Limb (tissue), 2 donors: ENCODE measurements at regions not wholly inside any gene's neighbourhood (a gene's known extent, or its start where the extent isn't known, plus 50 kb on each side); places are given as distances from the start of the nearest gene placed in this dataset.

Experiments
- DNase-seq, 2 donors: peaks; one replicate each; pipeline ENCODE4 v3.0.0-alpha.2; 2016; ENCODE audit errors: extremely low spot score in 2 of 2

GRCh38 chr2:41943159-41943558, 104.7 kb upstream of the PKDCC start:
- no peak for DNase-seq

- no peak for DNase-seq
Measured at GRCh38 chr2:41944220-41944880, 103.5 kb upstream of the PKDCC start.

- no peak for DNase-seq
Measured at GRCh38 chr2:41947701-41948396, 100.0 kb upstream of the PKDCC start.

DNA sequence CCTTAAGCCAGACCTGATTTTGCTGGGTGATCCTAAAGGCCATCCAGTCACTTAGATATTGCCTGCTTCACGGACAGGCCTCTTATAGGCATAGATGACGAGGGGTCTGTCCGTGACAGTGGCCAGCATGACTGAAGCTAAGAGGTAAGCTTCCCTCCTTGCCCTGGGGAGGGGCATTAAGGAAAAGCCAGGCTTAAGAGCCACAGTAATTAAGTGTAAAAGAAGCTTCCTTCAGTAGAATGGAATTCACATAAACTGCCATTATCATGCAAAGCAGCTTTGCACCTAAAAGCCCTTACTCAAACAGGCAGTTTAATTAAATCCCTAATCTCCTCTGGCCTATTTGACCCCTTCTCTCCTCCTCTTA, 99.4 kb upstream of the PKDCC start:
- no peak for DNase-seq

DNA sequence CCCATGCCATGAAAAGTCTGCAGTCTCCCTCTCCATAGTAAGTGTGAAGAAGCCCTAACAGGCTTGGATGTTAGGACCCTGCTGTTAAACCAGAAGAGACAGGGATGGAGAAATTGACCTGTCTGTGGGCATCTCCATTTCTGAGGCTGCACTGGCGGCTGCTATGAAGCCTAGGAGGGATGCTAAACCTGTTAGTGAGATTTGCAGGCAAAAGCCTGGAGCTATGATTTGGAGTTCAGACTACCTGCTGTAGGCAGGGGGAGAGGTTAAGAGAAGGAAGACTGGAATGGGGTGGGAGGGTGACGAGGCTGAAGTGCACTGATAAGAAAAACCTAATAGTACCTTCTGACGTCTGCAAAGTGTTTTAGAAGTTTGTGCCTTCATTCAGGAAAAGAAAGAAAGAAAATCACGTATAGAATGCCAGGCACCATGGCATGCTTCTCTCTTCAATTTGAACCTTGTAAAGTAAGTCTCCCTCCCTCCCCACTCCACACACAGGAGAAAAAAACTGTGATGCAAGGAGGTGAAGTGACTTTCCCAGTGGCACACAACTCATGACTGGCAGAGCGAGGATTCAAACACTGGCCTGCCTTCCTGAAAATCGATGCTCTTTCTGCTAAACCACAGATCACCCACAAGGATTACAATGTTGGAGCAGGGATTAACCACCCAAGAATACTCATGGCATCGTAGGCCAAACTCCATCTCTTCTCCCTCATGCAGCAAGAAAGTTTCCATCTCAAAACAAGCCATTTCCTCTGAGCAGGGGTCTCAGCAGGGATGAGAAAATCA, 98.5 kb upstream of the PKDCC start:
- DNase-seq, result no peak

DNA sequence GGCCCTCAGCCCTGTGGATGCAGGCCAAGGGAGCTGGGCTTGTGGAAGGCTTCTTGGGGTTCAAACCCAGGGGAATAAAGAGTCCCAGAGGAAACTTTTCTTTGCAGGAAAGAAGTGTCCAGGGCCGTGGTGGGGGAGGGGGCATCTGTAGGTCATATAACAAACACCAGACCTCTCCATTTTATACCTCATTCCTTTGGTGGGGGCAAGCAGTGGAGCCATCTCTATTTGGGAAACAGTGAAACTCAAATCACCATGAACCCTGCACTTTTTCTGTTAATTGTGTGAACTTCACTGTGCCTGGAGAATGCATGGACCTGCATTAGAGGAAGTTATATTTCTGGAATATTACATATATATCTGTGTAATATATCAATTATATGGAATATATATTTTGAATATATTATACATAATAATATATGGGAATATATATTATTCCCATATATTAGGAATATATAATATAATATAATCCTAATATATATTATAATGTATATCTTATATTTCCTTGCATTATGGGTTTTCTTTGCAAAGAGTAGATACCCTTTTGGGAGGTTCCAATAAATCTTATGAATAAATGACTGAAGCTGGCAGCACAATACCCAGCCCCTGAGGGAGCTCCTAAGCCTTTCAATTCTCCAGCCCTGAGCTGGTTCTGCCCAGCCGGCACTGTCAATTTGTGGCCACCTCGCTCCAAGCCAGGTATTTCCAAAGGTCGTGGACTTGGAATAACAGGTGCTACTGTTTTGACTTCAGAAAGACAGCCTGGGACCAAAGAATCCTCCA, 97.7 kb upstream of the PKDCC start:
- no peak for DNase-seq

GRCh38 chr2:41950666-41950960, 97.2 kb upstream of the PKDCC start:
- no peak for DNase-seq

DNA sequence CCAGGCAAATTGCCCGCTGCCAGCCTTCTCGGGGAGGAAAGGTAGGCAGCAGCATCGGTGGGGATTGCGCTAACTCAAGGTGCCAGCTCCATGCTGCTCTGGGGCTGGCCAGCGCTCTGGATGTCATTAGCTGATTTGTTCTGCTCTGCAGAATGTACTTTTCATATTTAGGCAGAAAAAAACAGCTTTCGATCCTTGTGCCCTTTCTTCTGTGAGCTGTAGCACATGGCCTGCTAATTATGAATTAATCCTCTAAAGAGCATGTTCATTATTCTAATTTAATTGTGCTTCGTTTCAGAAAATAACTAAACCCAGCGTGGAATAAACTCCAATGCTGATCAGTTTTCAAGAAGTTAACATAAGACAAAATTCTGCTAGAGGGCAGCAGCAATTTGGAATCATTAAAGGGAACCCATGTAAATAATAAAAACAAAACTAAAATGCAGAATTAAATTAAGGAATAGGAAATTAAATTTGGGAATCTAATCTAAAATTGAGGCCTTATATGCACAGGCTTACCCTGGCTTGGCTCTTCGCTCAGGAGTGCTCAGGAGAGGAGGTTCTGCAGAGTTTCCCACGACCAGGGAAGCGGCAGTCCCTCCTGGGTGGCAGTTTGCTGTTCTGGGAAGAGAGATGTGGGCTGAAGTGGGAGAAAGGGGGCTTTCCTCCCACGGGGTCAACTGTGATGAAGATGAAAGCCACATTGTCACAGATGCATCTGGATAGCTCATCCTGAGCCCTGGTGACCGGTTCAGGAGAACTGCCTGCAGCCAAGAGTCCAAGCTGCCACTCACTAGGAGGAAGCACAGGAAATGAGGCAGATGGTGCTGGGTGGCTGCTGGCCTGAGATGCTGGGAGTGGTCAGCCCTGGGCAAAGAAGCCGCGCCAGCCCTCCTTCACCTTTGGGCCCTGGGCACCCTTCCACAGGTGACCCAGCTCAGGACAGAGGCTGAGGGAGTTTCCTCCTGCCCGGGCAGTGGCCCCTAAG, 93.2 kb upstream of the PKDCC start:
- no peak for DNase-seq

DNA sequence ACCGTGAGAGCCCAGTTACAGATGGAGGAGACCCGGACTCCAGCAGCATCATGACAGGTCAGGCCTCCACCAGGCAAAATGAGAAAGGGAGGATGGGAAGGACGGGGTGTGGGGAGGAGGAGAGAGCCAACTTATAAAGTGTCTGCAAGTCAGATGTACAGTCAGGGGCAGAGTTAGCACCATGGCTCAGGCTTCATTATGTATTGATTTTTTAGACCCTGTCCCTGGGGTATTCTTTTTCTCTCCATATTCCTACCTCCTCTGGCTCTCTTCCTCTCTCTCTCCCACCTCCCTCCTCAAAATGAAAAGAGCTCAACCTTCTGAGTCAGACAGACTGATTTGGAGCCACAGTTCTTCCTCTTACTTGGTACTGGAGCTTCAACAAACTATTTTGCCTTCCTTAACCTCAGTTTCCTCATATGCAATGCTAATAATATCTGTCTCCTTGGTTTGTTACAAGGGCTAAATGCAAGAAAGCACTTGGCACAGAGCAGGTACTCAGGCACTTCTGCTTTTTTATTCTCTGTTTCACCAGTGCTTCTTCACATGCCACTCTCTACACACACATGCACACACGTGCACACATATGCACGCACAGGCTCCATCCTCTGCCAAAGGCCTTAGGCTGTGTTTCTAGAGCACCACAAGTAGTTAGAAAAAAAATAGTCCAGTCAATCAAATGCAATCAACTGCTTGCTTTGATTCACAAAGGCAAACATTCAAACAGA, 92.3 kb upstream of the PKDCC start:
- no peak for DNase-seq

DNA sequence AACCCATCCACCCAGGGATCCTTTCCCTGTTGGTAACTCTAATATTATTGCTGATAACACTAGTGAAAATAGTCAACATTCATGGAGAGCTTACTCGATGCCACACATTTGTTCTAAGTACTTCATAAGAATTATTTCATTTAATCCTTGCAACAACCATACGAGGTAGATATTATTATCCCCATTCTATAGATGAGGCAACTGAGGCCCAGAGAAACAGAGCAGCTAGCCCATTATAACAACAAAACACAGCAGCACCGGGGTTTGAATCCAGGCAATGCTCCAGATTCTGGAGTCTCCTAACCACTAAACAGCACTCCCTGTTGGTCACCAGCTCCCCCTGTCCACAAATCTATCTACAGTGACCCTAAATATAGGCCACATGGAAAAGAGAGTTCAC, 90.4 kb upstream of the PKDCC start:
- DNase-seq, result no peak

GRCh38 chr2:41958251-41958650, 89.6 kb upstream of the PKDCC start:
- DNase-seq, result no peak

DNA sequence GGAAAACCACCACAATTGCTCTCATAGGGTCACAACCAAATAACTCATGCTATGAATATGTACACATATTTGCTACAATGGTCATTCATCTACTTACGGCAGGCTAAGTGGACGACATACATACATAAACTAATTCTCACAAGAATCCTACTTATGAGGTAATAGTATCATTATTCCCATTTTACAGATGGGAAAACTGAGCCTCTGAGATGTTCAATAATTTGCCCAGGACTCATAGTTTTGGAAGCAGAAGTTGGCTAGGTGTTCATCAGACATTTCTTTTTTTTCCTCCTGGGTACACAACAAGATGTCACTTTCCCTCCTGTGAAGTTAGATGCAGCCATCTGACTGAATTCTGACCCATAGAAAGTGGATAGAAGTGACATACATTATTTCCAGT, 89.0 kb upstream of the PKDCC start:
- DNase-seq, result no peak

DNA sequence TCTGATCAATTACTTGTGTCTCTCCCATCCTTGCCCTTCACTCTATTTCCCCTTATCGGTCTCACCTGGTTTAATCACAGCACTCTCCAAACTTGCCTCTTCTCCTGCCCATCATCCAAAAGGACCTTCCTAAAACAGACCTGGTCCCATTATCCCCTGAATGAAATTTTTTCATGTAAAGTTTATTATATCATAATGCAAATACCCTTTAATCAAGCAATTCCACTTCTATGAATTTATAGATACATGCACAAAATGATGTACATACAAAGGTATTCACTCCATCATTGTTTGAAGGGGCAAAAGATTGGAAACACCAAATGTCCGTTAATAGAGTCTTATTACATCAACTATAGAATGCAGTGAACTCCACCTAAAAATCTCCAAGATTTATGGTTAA, 88.1 kb upstream of the PKDCC start:
- DNase-seq, result no peak

DNA sequence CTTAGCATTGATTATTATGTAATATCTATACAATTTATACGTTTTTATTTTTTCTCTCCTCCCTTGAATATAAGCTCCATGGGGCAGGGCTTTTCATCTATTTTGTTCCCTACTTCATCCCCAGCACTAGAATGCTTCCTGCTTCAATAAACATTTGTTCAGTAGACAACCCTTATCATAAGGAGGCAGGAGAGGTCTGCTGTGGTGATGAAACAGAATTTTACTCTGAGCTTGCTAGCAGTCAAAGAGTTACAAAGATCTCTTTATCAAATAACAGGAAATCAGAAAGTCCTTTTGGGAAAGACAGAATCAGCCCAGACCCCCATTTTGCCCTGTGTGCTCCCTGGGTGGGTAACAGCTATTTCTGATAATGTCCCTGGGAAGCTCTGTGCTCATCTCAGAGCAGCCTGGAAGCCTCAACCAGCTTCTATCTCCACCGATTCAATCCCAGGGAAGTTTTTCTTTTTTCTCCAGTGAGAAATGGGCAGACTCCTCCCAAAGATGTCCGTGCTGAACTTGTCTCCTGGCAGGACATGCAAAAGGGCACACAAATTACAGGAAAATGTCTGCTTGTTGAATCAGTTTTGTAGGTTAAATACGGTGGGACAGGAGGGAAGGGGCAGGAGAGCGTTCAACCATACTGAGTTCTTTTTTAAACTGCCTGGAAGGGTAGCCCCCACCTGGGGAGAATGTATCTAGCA, 84.7 kb upstream of the PKDCC start:
- DNase-seq, result no peak

DNA sequence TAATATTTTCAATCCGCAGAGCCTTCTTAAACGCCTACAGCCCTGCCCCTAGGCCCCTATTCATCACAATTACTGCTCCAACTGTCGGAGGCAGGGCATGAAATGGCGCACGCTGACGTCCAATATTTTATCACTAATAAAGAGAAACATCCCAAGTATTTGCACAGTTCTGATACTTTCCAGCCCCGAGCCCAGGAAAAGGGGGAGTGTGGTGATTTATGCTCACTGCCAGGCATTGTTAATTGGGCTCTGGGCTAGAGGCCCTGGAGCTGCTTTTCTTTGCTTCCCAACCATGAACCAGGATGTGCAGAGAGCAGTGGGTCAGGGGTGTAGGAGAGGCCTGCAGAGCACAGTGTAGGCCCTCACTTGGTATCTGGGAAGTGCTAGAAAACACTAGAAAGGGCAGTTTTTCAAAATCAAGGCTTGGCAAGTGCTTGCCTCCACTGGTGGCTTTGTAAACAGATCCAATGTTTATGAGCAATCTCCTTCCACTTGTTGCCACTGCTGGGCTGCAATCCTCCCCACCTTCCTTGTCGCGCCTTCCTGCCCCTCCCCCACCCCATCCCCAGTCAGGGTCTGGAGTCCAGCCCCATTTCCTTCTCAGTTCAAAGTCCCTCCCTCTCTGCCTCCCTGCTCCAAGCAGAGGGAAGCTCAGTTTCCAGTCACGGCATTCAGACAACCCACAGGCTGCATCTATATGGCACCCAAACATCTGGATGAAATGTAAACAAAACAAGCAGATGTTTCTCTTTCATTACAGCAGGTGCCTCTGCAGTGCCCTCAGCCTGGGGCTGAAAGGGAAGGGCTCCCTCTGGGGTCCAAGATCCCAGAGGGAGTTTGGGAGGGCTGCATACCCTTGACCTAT, 83.9 kb upstream of the PKDCC start:
- peak; percentile 49 to 74 for DNase-seq

- DNase-seq, result no peak
Measured at GRCh38 chr2:41965173-41965908, 82.5 kb upstream of the PKDCC start.

GRCh38 chr2:41965909-41966295, 81.9 kb upstream of the PKDCC start:
- DNase-seq, result no peak

DNA sequence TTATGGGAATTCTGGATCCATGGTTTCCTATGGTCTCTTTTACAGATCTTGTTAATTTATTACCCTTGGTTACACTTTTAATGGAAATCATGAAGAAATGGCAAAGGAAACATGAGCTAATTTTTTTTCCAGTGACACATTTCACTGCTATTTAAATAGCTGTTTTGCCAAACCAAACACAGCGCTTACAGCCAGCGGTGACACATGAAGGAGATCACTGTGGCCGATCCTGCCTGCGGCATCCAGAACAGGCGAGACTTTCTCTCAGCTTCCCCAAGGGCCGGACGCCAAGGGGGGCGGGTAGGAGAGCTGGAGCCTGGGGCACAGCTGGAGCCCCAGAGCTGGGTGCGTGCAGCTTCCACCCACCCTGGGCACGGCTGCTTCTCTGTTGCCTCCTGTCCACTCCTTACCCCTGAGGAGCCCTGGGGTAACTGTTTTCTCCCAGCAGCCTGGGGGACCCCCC, 81.4 kb upstream of the PKDCC start:
- DNase-seq, result peak; percentile 79 to 83
